ENCODE measurements at regions not wholly inside any gene's neighbourhood (a gene's known extent, or its start where the extent isn't known, plus 50 kb on each side); places are given as distances from the start of the nearest gene placed in this dataset.
"Not testable (repeated sequence)": the region's sequence is repeated elsewhere in the genome, so short reads cannot be mapped to it uniquely, and the experiment has no call there.

- no peak for TF ChIP-seq CTCF (IDR thresholded peaks at IDR 0.05; ENCODE audit: low read depth, low read length)
- H3K4me3 ChIP-seq (ENCODE audit: low read depth, low read length) = no peak overlapping the region
- ChIA-PET POLR2A (no interaction called here), CTCF (no interaction called here)
- H3K9me3 ChIP-seq (ENCODE audit: control insufficient read depth, insufficient read depth, low read length) = no peaks in the 10 kb centered on the region
- no peak overlapping the region for H3K27ac ChIP-seq (ENCODE audit: low read depth, low read length)
- DNase-seq (ENCODE audit: low read depth, low spot score) = no peak
- no peaks in the 10 kb centered on the region for H3K27me3 ChIP-seq (ENCODE audit: control insufficient read depth, insufficient read depth, low read length)
These were observed 160.9 kb upstream of the SMIM30 start for GRCh38 chr7:113279256-113279655.

- peaks cover 16% of the 10 kb centered on the region for H3K9me3 ChIP-seq (ENCODE audit: control insufficient read depth, insufficient read depth, low read length)
- no peak overlapping the region for H3K27ac ChIP-seq (ENCODE audit: low read depth, low read length)
- H3K27me3 ChIP-seq (ENCODE audit: control insufficient read depth, insufficient read depth, low read length) = no peaks in the 10 kb centered on the region
- no peak overlapping the region for H3K4me3 ChIP-seq (ENCODE audit: low read depth, low read length)
- no peak for TF ChIP-seq CTCF (IDR thresholded peaks at IDR 0.05; ENCODE audit: low read depth, low read length)
- ChIA-PET CTCF (interaction anchor here (1.2 kb wide), 1 partner anchor 110 kb away, joined by 9 read pairs; no protein-coding TSS in a partner anchor), POLR2A (no interaction called here)
- no peak for DNase-seq (ENCODE audit: low read depth, low spot score)
These were observed 152.4 kb upstream of the SMIM30 start for GRCh38 chr7:113270790-113271189.

GRCh38 chr7:113269592-113269991 lies 151.2 kb upstream of the SMIM30 start:
- DNase-seq (ENCODE audit: low read depth, low spot score); H3K27me3 ChIP-seq (ENCODE audit: control insufficient read depth, insufficient read depth, low read length); POLR2A ChIA-PET; H3K27ac ChIP-seq (ENCODE audit: low read depth, low read length); H3K4me3 ChIP-seq (ENCODE audit: low read depth, low read length); CTCF ChIA-PET: not testable (repeated sequence)
- H3K9me3 ChIP-seq (ENCODE audit: control insufficient read depth, insufficient read depth, low read length) = peaks cover 16% of the 10 kb centered on the region

- Histone ChIP-seq H3K27me3 (ENCODE audit: control insufficient read depth, insufficient read depth, low read length) (no peaks in the 10 kb centered on the region), H3K9me3 (ENCODE audit: control insufficient read depth, insufficient read depth, low read length) (peaks cover 16% of the 10 kb centered on the region), H3K27ac (ENCODE audit: low read depth, low read length) (no peak overlapping the region), H3K4me3 (ENCODE audit: low read depth, low read length) (no peak overlapping the region)
- CTCF ChIA-PET = no interaction called here
- TF ChIP-seq CTCF (IDR thresholded peaks at IDR 0.05; ENCODE audit: low read depth, low read length) = no peak
- DNase-seq (ENCODE audit: low read depth, low spot score) = no peak
- POLR2A ChIA-PET = no interaction called here
These were observed 150.4 kb upstream of the SMIM30 start for GRCh38 chr7:113268757-113269156.

GRCh38 chr7:113267885-113268284 lies 149.5 kb upstream of the SMIM30 start:
- Histone ChIP-seq H3K27me3 (ENCODE audit: control insufficient read depth, insufficient read depth, low read length) (no peaks in the 10 kb centered on the region), H3K4me3 (ENCODE audit: low read depth, low read length) (no peak overlapping the region), H3K9me3 (ENCODE audit: control insufficient read depth, insufficient read depth, low read length) (peaks cover 16% of the 10 kb centered on the region), H3K27ac (ENCODE audit: low read depth, low read length) (peak overlapping the region; percentile 34)
- POLR2A ChIA-PET = no interaction called here
- CTCF ChIA-PET = no interaction called here
- peak; percentile 39 for DNase-seq (ENCODE audit: low read depth, low spot score)
- no peak for TF ChIP-seq CTCF (IDR thresholded peaks at IDR 0.05; ENCODE audit: low read depth, low read length)

GRCh38 chr7:113267271-113267670 lies 148.9 kb upstream of the SMIM30 start:
- TF ChIP-seq CTCF (IDR thresholded peaks at IDR 0.05; ENCODE audit: low read depth, low read length) = no peak
- Histone ChIP-seq H3K27me3 (ENCODE audit: control insufficient read depth, insufficient read depth, low read length) (no peaks in the 10 kb centered on the region), H3K9me3 (ENCODE audit: control insufficient read depth, insufficient read depth, low read length) (peaks cover 16% of the 10 kb centered on the region), H3K4me3 (ENCODE audit: low read depth, low read length) (no peak overlapping the region), H3K27ac (ENCODE audit: low read depth, low read length) (peak overlapping the region; percentile 25)
- ChIA-PET POLR2A (no interaction called here), CTCF (no interaction called here)
- no peak for DNase-seq (ENCODE audit: low read depth, low spot score)

All from AG04450 (cell line).